ENCODE measurements at regions not wholly inside any gene's neighbourhood (a gene's known extent, or its start where the extent isn't known, plus 50 kb on each side); places are given as distances from the start of the nearest gene placed in this dataset.

DNA sequence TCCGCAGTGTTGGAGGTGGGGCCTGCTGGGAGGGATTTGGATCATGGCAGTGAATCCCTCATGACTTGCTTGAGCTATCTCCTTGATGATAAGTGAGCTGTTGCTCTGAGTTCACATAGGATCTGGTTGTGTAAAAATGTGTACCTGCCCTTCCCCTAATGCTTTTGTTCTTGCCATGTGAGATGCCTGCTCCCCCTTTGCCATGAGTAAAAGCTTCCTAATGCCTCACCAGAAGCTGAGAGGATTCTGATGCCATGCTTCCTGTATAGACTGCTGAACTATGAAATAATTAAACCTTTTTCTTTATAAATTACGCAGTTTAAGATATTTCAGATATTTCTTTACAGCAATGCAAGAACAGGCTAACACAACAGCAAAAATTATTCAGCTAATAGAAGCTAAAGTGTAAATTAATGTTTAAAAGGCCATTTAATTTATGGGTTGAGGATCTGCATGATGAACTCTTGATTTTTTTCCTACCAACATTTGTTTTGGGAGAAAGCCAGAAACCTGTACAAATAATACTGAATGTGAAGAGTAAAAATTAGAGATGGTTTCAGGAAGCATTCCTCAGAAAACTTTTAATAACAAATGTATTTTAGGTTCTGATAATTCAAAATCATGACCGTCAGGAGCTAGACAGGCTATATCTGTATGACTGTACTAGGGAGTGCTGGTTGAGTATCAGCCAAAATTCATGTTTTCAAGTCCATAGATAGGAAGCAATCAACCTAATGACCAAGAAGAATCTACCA, 177.5 kb upstream of the GRIA4 start (continued):
- TF ChIP-seq, protein P1, sequence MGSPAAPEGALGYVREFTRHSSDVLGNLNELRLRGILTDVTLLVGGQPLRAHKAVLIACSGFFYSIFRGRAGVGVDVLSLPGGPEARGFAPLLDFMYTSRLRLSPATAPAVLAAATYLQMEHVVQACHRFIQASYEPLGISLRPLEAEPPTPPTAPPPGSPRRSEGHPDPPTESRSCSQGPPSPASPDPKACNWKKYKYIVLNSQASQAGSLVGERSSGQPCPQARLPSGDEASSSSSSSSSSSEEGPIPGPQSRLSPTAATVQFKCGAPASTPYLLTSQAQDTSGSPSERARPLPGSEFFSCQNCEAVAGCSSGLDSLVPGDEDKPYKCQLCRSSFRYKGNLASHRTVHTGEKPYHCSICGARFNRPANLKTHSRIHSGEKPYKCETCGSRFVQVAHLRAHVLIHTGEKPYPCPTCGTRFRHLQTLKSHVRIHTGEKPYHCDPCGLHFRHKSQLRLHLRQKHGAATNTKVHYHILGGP (tag by site-specific recombination; IDR thresholded peaks at IDR 0.05): no peak
- TF ChIP-seq ZNF660 (tag by site-specific recombination; IDR thresholded peaks at IDR 0.05) (no peak), ZBTB10 (tag by site-specific recombination; IDR thresholded peaks at IDR 0.05) (no peak)

DNA sequence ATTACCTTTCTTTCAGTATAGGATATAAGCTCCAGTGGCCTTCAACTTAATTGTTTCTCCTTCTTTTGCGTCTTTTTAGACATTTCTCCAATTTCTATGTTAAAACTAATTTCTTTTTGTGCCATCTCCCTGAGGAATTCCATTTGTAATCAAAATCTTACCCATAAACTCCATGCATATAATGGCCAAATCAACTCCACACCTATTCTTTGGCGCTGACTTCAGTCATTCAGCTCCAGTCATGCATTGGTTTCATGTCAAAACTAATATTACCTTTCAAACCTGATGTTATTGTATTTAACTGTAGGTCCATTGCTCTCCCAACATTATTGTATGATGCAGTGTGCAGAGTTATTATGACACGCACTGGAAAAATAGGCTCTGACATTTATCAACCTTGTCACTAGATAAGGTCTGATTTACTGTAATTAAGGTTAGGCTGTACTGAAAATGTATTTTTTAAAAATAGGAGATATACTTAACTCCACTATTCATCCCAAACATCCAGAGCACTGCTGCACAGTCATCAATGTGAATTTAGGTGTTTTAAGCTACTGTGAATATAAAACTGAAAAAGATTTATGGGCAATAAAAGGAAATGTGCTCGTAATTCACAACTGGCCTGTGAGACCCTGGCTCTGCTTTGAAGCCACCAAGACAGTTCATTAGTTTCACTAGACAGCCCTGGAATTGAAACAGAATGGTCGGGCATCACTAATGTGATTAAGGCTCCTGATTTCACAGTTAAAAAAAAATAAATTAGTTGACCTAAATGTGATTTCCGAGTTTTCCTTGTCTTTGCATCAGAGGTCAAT, 180.6 kb upstream of the GRIA4 start:
- H3K27ac ChIP-seq (ENCODE audit: extremely low read depth, low read depth, low read length): no peak overlapping the region
- ChIA-PET CTCF (interaction anchor here (1.2 kb wide), 1 partner anchor 10 kb away, joined by 3 read pairs; no protein-coding TSS in a partner anchor), POLR2A (no interaction called here)
- no peaks in the 10 kb centered on the region for H3K36me3 ChIP-seq (ENCODE audit: control insufficient read depth in 2 of 2, insufficient read depth in 1 of 2, low read length in 2 of 2)
- H3K4me1 ChIP-seq (ENCODE audit: control insufficient read depth, insufficient read depth, low read length): no peaks in the 10 kb centered on the region
- TF ChIP-seq ZNF239 (tag by site-specific recombination; IDR thresholded peaks at IDR 0.05) (no peak), ZBTB49 (tag by site-specific recombination; IDR thresholded peaks at IDR 0.05; ENCODE audit: low read depth) (no peak), ZNF426 (tag by site-specific recombination; IDR thresholded peaks at IDR 0.05) (no peak), TCF7L2 (IDR thresholded peaks at IDR 0.05; ENCODE audit: borderline replicate concordance, low read depth, low read length) (no peak), ZNF610 (tag by site-specific recombination; IDR thresholded peaks at IDR 0.05; ENCODE audit: borderline replicate concordance) (no peak), ZNF138 (tag by site-specific recombination; IDR thresholded peaks at IDR 0.05; ENCODE audit: borderline replicate concordance) (no peak), ZNF16 (tag by site-specific recombination; IDR thresholded peaks at IDR 0.05; ENCODE audit: low read depth) (no peak), KLF8 (tag by site-specific recombination; IDR thresholded peaks at IDR 0.05) (no peak)
- TF ChIP-seq, protein P2, sequence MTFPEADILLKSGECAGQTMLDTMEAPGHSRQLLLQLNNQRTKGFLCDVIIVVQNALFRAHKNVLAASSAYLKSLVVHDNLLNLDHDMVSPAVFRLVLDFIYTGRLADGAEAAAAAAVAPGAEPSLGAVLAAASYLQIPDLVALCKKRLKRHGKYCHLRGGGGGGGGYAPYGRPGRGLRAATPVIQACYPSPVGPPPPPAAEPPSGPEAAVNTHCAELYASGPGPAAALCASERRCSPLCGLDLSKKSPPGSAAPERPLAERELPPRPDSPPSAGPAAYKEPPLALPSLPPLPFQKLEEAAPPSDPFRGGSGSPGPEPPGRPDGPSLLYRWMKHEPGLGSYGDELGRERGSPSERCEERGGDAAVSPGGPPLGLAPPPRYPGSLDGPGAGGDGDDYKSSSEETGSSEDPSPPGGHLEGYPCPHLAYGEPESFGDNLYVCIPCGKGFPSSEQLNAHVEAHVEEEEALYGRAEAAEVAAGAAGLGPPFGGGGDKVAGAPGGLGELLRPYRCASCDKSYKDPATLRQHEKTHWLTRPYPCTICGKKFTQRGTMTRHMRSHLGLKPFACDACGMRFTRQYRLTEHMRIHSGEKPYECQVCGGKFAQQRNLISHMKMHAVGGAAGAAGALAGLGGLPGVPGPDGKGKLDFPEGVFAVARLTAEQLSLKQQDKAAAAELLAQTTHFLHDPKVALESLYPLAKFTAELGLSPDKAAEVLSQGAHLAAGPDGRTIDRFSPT (tag by site-specific recombination; IDR thresholded peaks at IDR 0.05): no peak
- TF ChIP-seq, protein P3, sequence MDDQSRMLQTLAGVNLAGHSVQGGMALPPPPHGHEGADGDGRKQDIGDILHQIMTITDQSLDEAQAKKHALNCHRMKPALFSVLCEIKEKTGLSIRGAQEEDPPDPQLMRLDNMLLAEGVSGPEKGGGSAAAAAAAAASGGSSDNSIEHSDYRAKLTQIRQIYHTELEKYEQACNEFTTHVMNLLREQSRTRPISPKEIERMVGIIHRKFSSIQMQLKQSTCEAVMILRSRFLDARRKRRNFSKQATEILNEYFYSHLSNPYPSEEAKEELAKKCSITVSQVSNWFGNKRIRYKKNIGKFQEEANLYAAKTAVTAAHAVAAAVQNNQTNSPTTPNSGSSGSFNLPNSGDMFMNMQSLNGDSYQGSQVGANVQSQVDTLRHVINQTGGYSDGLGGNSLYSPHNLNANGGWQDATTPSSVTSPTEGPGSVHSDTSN (CRISPR knock-in tag; IDR thresholded peaks at IDR 0.05): no peak
- TF ChIP-seq, protein P4, sequence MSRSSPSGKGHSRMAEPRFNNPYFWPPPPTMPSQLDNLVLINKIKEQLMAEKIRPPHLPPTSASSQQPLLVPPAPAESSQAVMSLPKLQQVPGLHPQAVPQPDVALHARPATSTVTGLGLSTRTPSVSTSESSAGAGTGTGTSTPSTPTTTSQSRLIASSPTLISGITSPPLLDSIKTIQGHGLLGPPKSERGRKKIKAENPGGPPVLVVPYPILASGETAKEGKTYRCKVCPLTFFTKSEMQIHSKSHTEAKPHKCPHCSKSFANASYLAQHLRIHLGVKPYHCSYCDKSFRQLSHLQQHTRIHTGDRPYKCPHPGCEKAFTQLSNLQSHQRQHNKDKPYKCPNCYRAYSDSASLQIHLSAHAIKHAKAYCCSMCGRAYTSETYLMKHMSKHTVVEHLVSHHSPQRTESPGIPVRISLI (tag by site-specific recombination; IDR thresholded peaks at IDR 0.05): no peak
- TF ChIP-seq, protein P5, sequence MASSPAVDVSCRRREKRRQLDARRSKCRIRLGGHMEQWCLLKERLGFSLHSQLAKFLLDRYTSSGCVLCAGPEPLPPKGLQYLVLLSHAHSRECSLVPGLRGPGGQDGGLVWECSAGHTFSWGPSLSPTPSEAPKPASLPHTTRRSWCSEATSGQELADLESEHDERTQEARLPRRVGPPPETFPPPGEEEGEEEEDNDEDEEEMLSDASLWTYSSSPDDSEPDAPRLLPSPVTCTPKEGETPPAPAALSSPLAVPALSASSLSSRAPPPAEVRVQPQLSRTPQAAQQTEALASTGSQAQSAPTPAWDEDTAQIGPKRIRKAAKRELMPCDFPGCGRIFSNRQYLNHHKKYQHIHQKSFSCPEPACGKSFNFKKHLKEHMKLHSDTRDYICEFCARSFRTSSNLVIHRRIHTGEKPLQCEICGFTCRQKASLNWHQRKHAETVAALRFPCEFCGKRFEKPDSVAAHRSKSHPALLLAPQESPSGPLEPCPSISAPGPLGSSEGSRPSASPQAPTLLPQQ (tag by site-specific recombination; IDR thresholded peaks at IDR 0.05): no peak
- no peaks in the 10 kb centered on the region for H3K9me3 ChIP-seq (ENCODE audit: control insufficient read depth, insufficient read depth, low read depth, low read length)
- no peak overlapping the region for H3K4me3 ChIP-seq (ENCODE audit: low read depth, low read length)
